ENCODE measurements at regions not wholly inside any gene's neighbourhood (a gene's known extent, or its start where the extent isn't known, plus 50 kb on each side); places are given as distances from the start of the nearest gene placed in this dataset.
"Not testable (repeated sequence)": the region's sequence is repeated elsewhere in the genome, so short reads cannot be mapped to it uniquely, and the experiment has no call there.

- no peak for DNase-seq (ENCODE audit: low spot score)
Measured at GRCh38 chr6:66128243-66128642, 421.2 kb upstream of the EYS start.

DNA sequence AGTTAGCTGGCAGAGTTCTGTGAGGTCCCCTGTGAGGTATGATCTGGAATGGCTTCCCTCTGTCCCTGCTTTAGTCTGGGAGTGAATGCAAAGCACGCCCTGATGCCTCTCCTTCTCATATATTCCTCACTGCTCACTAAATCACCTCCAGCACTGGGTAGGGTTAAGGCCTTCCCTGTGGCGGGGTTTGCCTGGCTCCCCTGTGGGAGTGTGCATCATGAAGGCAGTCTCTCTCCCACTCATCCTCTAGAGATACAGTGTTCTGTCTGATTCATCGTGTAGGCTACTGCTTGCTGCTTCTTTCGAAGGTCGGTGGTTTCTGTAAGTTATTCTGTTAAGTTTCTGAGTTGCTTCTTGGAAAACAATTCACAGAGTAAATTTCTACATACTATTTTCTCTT lies 420.0 kb upstream of the EYS start:
- no peak for DNase-seq (ENCODE audit: low spot score)

DNA sequence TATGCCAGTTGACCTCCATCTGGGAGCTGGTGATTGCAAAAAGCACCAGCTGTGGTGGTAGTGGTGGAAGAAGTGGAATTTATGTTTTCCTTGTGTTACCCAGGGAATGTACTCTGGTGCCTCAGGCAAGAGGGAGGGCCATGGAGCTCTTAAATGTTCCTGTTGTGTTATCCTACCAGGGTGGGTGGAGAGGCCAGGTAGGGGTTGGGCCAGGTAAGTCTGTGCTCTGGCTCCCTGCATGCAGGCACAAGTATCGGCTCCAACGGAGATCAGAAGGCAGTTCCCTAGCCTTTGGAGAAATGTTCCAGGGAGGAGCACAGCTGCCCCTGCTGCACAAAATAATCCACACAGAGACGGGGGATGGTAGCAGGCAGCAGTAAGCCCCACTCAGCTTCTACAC lies 419.3 kb upstream of the EYS start:
- no peak for DNase-seq (ENCODE audit: low spot score)

DNA sequence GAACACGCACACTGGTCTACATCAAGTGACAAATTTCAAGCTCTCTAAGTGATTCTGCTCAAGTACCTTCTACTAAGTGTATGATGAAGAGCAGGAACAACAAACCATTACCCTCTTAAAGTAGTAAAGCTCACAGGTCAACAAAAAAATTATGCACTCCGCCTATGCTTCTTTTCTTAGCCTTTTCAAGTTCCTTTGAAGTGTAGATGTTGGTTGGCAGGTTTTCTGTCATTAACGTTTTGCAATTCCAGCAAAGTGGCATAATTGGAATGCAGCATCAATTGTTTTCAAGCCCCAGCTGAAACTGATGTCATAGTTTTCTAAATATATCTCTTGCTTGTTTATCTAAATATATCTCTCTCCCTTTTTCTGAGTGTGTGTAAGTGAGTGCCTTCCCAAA lies 396.9 kb upstream of the EYS start:
- no peak for DNase-seq (ENCODE audit: low spot score)

DNA sequence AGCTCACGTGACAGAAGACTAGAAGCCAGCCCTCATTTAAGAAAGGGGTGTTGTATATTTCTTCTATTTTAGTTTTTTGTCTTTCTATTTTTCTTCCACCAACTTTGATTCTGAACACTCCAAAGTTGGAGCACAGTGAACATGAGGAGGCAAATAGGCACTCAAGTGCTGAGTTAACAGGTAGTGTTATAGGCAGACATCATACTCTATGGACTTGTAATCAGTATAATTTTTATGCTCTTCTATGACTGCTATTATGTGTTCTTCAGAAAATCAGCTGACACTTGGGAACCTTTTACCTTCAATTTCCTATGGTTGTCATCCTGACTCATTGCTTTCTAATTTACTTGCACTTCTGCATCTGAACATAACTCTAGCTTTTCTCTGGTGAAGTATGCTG lies 396.3 kb upstream of the EYS start:
- DNase-seq (ENCODE audit: low spot score), result no peak

- no peak for DNase-seq (ENCODE audit: low spot score)
Measured at GRCh38 chr6:66096679-66097078, 389.7 kb upstream of the EYS start.

DNA sequence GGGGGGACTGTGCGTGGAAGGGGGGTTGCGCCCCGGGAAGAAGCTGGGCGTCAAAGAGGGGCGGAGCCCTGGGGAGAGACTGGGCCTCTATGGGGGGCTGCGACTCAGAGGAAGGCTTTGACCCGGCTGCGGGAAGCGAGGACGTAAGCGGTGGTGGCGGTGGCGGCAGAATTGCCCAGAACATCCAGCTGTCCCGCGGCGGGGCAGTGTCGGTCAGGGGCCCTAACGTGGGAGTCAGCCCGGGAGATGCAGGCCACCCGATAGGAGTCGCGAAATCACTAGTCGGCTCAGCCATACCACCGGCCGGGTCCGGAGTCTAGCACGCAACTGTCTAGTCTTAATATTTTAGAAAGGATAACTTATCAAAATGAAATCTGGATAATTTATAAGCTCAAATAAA lies 387.6 kb upstream of the EYS start:
- DNase-seq (ENCODE audit: low spot score), result no peak

DNA sequence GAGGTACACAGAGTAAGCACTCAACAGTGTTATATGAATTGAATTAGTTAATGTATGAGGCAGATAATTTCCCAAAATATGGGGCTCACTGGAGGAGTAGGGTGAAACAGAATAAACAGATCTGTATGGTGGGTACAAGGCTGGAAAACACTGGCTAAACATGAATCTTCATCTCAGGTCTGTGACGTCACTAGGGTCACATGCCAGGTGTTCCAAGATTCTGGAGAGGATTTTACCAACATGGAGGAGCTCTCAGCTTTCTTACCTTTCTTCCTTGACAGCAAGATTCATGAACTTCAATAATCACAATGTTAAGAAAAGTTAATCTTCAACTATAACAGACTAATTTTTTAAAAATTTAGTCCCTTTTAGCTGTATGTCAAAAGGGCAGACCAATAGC lies 385.3 kb upstream of the EYS start:
- not testable (repeated sequence) for DNase-seq (ENCODE audit: low spot score)

DNA sequence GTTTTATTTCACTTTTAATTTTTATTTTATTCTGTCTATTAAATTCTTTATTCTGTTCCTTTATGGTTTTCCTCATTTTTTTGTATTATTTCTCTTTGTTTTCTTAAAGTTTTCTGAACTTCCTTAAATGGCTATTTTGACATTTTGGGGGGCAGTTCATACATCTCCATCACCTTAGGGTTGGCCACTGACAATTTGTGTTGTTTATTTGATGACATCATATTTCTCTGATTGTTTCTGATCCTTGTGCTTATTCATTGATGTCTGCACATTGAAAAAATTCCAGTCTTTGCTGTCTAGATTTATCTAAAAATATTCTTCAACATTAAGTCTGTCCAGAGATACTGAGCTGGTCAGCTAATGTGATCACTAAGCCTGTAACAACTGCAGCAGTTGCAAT lies 379.5 kb upstream of the EYS start:
- no peak for DNase-seq (ENCODE audit: low spot score)

- no peak for DNase-seq (ENCODE audit: low spot score)
Measured at GRCh38 chr6:66082914-66083313, 375.9 kb upstream of the EYS start.

DNA sequence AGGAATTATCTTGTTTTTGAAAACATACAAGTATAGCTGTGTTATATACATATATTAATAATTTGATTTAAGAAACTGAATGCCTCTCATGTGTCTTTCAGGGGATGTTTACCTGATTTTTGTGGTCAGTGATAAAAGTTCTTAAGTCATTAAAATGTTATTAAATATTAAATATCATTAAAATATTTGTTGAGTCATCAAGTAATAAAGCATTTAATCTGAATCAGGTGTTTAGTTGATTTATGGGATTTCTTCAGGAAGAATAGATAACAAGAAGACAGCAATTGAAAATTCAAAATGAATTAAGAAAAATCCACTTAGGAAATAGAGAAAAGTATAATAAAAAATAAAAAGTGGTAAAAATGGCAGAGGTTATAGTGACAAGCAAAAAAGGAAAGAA lies 361.9 kb upstream of the EYS start:
- DNase-seq (ENCODE audit: low spot score), result no peak

DNA sequence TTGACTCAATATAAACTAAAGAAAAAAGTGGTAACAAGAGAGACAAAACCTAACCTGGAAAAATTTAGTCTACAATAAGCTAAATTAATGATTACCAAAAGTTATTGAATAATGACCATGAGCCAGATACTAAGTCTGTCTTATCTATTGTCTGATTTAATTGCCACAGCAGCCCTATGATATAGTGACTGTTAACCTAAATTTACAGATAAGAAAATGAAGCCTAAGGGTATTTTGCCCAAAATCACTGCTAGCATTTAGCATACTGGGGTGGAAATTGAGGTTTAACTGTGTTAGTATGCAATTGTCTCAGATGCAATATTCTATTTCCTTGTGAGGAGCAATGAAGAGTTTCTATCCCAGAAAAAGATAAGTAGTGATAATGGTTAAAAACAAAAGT lies 361.0 kb upstream of the EYS start:
- DNase-seq (ENCODE audit: low spot score), result no peak

- DNase-seq (ENCODE audit: low spot score), result no peak
Measured at GRCh38 chr6:66065313-66065712, 358.3 kb upstream of the EYS start.

DNA sequence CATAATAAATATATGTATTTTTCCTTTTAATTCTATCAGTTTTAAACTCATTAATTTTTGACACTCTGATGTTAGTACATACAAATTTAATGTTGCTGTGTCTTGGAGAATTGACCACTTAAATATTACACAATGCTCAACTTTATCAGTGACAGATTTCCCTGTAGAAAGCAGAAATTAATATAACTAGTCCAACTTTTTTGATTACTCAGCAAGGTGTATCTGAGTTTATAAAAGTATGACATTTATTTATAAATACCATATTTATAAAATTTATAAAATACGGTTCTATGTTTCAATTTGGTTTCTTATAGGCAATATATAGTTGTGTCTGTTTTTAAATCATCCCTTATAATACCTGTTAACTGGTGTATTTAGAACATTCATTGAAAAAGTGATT lies 350.0 kb upstream of the EYS start:
- DNase-seq (ENCODE audit: low spot score), result no peak

DNA sequence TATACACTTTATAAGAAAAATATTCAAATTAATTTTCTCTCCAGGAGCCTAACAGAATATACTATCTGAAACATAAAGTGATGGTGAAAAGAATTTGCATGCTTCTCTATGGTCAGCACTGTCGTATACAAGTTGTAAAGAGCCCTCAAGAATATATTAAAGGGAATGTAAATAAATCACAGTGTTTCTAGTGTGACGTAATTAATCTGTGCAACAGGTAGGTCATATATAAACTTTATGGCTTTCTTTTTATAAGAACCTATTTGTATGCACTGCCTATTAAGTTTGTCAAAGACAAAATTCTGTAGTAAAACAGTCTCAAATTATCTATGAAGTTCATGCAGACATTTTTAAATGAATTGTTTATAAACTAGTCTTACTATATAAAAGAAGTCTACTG lies 347.9 kb upstream of the EYS start:
- no peak for DNase-seq (ENCODE audit: low spot score)

- DNase-seq (ENCODE audit: low spot score), result no peak
Measured at GRCh38 chr6:66051812-66052211, 344.8 kb upstream of the EYS start.

GRCh38 chr6:66048684-66049474 lies 341.9 kb upstream of the EYS start:
- no peak for DNase-seq (ENCODE audit: low spot score)

GRCh38 chr6:66032626-66033025 lies 325.6 kb upstream of the EYS start:
- no peak for DNase-seq (ENCODE audit: low spot score)

GRCh38 chr6:66029391-66029790 lies 322.4 kb upstream of the EYS start:
- no peak for DNase-seq (ENCODE audit: low spot score)

DNA sequence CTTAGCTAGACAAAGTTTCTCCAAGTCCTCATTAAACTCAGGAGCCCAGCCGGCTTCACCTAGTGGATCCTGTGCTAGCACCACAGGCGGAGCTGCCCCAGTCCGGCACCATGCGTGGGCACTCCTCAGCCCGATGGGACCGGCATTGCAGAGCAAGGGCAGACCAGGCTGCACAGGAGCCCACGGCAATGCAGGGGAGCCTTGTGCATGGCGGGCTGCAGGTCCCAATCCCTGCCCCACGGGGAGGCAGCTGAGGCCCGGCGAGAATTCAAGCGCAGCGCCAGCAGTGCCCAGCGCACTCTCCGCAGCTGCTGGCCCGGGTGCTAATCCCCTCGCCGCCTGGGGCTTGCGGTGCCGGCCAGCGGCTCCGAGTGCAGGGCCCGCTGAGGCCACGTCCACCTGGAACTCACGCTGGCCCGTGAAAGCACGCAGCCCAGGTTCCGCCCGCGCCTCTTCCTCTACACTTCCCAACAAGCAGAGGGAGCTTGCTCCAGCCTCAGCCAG lies 292.3 kb upstream of the EYS start:
- DNase-seq (ENCODE audit: low spot score), result no peak

DNA sequence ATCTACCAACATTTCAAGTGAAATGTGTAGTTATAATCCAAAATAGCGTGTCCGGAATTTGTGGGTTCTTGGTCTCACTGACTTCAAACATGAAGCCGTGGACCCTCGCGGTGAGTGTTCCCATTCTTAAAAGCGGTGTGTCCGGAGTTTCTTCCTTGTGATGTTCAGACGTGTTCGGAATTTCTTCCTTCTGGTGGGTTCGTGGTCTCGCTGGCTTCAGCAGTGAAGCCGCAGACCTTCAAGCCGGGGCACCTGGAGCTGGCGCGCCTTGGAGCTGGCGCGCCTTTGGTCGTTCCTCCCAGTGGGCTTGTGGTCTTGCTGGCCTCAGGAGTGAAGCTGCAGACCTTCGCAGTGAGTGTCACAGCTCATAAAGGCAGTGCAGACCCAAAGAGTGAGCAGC lies 291.5 kb upstream of the EYS start:
- no peak for DNase-seq (ENCODE audit: low spot score)

DNA sequence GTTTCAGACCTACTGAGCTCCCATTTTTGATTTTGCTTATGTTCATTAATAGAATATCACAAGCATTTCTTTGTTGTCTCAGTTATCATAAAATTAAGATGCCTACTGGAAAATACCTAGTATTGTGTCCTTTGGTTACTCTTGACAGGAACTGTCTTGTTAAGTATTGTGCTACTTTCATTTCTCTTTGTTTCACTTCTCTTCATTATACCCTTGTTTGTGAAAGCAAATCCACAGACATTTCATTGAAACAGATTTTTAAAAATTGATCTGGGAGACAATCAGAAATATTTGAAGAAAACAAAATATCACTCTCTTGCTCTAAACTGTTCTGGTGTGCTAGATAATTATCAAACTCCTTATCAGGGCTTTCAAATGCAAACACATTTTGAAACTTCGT lies 290.5 kb upstream of the EYS start:
- no peak for DNase-seq (ENCODE audit: low spot score)

DNA sequence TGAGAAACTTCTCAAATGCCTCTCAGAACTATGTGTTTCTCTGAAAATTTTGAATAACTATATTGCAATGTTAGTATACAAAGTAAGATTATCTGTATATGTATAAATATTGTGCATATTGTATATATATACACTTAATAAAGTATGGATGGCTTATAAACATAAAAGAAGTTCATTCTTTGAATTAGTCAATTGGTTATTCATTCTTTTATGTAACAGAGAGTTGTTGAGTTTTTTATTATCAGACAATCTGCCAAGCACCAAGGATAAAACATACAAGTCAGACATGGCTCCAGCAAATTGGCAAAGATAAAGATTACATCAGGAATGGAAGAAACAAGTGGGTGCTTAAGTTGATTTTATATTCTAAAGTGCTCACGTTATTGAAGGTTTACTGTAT lies 289.1 kb upstream of the EYS start:
- DNase-seq (ENCODE audit: low spot score), result no peak

DNA sequence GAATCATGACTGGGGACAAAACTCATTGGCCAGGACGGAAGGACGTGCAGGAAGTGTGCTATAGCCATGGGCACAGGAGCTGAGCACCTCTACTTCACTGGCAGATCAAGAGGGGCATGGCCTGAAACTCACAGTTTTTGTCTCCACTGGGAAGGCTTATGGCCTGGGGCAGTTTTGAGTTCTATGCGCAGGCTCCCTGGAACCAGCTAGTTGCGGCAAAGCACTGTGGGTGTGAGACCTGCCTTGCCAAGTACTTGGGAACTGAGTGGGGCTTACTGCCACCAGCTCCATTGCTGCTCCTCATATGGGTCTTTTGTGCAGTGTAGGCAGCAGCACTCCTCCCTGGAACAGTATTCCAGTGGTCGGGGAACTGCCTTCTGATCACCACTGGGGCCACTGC lies 282.6 kb upstream of the EYS start:
- DNase-seq (ENCODE audit: low spot score), result no peak

Data from HuH-7 (cell line).